ENCODE measurements at regions not wholly inside any gene's neighbourhood (a gene's known extent, or its start where the extent isn't known, plus 50 kb on each side); places are given as distances from the start of the nearest gene placed in this dataset.

GRCh38 chr1:157288492-157288891 is 150.3 kb upstream of the ETV3 start:
- Mint-ChIP-seq H3K4me3 (no peak overlapping the region), H3K36me3 (ENCODE audit: low read depth) (no peaks in the 10 kb centered on the region), H3K27me3 (peaks cover 11% of the 10 kb centered on the region), H3K27ac (no peak overlapping the region), H3K4me1 (ENCODE audit: low read depth) (no peaks in the 10 kb centered on the region), H3K9me3 (no peaks in the 10 kb centered on the region)
- POLR2A ChIA-PET: no interaction called here
- intact Hi-C loops (cut with micrococcal nuclease): no loop called here
- no peak for ATAC-seq
- CTCF ChIA-PET: no interaction called here
- TF ChIP-seq CTCF (IDR thresholded peaks at IDR 0.05): no peak
- no peak for DNase-seq

- POLR2A ChIA-PET: no interaction called here
- no peaks in the 10 kb centered on the region for H3K9me3 Mint-ChIP-seq
- H3K4me1 Mint-ChIP-seq (ENCODE audit: low read depth): no peaks in the 10 kb centered on the region
- no peak for TF ChIP-seq CTCF (IDR thresholded peaks at IDR 0.05)
- H3K4me3 Mint-ChIP-seq: no peak overlapping the region
- CTCF ChIA-PET: no interaction called here
- no peak for DNase-seq
- intact Hi-C loops (cut with micrococcal nuclease): no loop called here
- H3K36me3 Mint-ChIP-seq (ENCODE audit: low read depth): no peaks in the 10 kb centered on the region
- peaks cover 13% of the 10 kb centered on the region for H3K27me3 Mint-ChIP-seq
- H3K27ac Mint-ChIP-seq: no peak overlapping the region
- ATAC-seq: no peak
Observed at GRCh38 chr1:157288006-157288405, 149.8 kb upstream of the ETV3 start.

GRCh38 chr1:157287462-157287861 is 149.3 kb upstream of the ETV3 start:
- DNase-seq: no peak
- Mint-ChIP-seq H3K9me3 (no peaks in the 10 kb centered on the region), H3K4me3 (no peak overlapping the region), H3K27ac (no peak overlapping the region), H3K27me3 (peaks cover 19% of the 10 kb centered on the region), H3K4me1 (ENCODE audit: low read depth) (no peaks in the 10 kb centered on the region), H3K36me3 (ENCODE audit: low read depth) (no peaks in the 10 kb centered on the region)
- intact Hi-C loops (cut with micrococcal nuclease): no loop called here
- POLR2A ChIA-PET: no interaction called here
- TF ChIP-seq CTCF (IDR thresholded peaks at IDR 0.05): no peak
- CTCF ChIA-PET: no interaction called here
- no peak for ATAC-seq

- no peaks in the 10 kb centered on the region for H3K9me3 Mint-ChIP-seq
- ChIA-PET POLR2A (no interaction called here), CTCF (no interaction called here)
- peaks cover 21% of the 10 kb centered on the region for H3K27me3 Mint-ChIP-seq
- intact Hi-C loops (cut with micrococcal nuclease): no loop called here
- no peak for TF ChIP-seq CTCF (IDR thresholded peaks at IDR 0.05)
- no peak overlapping the region for H3K27ac Mint-ChIP-seq
- DNase-seq: no peak
- H3K4me3 Mint-ChIP-seq: no peak overlapping the region
- no peaks in the 10 kb centered on the region for H3K4me1 Mint-ChIP-seq (ENCODE audit: low read depth)
- no peak for ATAC-seq
- no peaks in the 10 kb centered on the region for H3K36me3 Mint-ChIP-seq (ENCODE audit: low read depth)
Observed at GRCh38 chr1:157286646-157287420, 148.6 kb upstream of the ETV3 start.

- no peak overlapping the region for H3K27ac Mint-ChIP-seq
Observed at GRCh38 chr1:157286096-157286495, 147.9 kb upstream of the ETV3 start.

More at GRCh38 chr1:157286096-157286495, 147.9 kb upstream of the ETV3 start:
- H3K27me3 Mint-ChIP-seq: peaks cover 26% of the 10 kb centered on the region
- no peaks in the 10 kb centered on the region for H3K9me3 Mint-ChIP-seq
- intact Hi-C loops (cut with micrococcal nuclease): no loop called here
- no peak for ATAC-seq
- no peaks in the 10 kb centered on the region for H3K4me1 Mint-ChIP-seq (ENCODE audit: low read depth)
- H3K4me3 Mint-ChIP-seq: no peak overlapping the region
- no peak for DNase-seq
- ChIA-PET CTCF (no interaction called here), POLR2A (no interaction called here)
- TF ChIP-seq CTCF (IDR thresholded peaks at IDR 0.05): no peak
- no peaks in the 10 kb centered on the region for H3K36me3 Mint-ChIP-seq (ENCODE audit: low read depth)
